ENCODE measurements at regions not wholly inside any gene's neighbourhood (a gene's known extent, or its start where the extent isn't known, plus 50 kb on each side); places are given as distances from the start of the nearest gene placed in this dataset.

- DNase-seq (ENCODE audit: low read depth), result no peak
These were observed 67.5 kb downstream of the TMX1 start for GRCh38 chr14:51307551-51307950.

- no peak for DNase-seq (ENCODE audit: low read depth)
These were observed 68.8 kb downstream of the TMX1 start for GRCh38 chr14:51308866-51309265.

GRCh38 chr14:51310505-51310944, 70.5 kb downstream of the TMX1 start:
- no peak for DNase-seq (ENCODE audit: low read depth)

GRCh38 chr14:51314321-51315015, 74.4 kb downstream of the TMX1 start:
- DNase-seq (ENCODE audit: low read depth), result no peak

- no peak for DNase-seq (ENCODE audit: low read depth)
These were observed 77.3 kb downstream of the TMX1 start for GRCh38 chr14:51317373-51317772.

GRCh38 chr14:51318813-51319597, 79.0 kb downstream of the TMX1 start:
- DNase-seq (ENCODE audit: low read depth), result no peak

- DNase-seq (ENCODE audit: low read depth), result no peak
These were observed 81.0 kb downstream of the TMX1 start for GRCh38 chr14:51321036-51321435.

GRCh38 chr14:51323492-51323891, 83.4 kb downstream of the TMX1 start:
- no peak for DNase-seq (ENCODE audit: low read depth)

GRCh38 chr14:51327376-51327775, 87.3 kb downstream of the TMX1 start:
- no peak for DNase-seq (ENCODE audit: low read depth)

GRCh38 chr14:51328064-51328771, 88.2 kb downstream of the TMX1 start:
- DNase-seq (ENCODE audit: low read depth), result no peak

GRCh38 chr14:51328772-51329353, 88.8 kb downstream of the TMX1 start:
- DNase-seq (ENCODE audit: low read depth), result no peak

- DNase-seq (ENCODE audit: low read depth), result no peak
These were observed 91.7 kb downstream of the TMX1 start for GRCh38 chr14:51331486-51332367.

GRCh38 chr14:51333299-51333698, 93.3 kb downstream of the TMX1 start:
- DNase-seq (ENCODE audit: low read depth), result no peak

- DNase-seq (ENCODE audit: low read depth), result no peak
These were observed 94.0 kb downstream of the TMX1 start for GRCh38 chr14:51333901-51334521.

- no peak for DNase-seq (ENCODE audit: low read depth)
These were observed 94.5 kb downstream of the TMX1 start for GRCh38 chr14:51334566-51334965.

- DNase-seq (ENCODE audit: low read depth), result no peak
These were observed 95.5 kb downstream of the TMX1 start for GRCh38 chr14:51335531-51335930.

- DNase-seq (ENCODE audit: low read depth), result no peak
These were observed 96.1 kb downstream of the TMX1 start for GRCh38 chr14:51335961-51336723.

- no peak for DNase-seq (ENCODE audit: low read depth)
These were observed 96.7 kb downstream of the TMX1 start for GRCh38 chr14:51336734-51337133.

- no peak for DNase-seq (ENCODE audit: low read depth)
These were observed 97.5 kb downstream of the TMX1 start for GRCh38 chr14:51337520-51337919.

GRCh38 chr14:51341338-51341737, 101.3 kb downstream of the TMX1 start:
- no peak for DNase-seq (ENCODE audit: low read depth)

Data from non-pigmented ciliary epithelial cell (primary cell).